Lower leg skin (tissue), 3 donors: ENCODE measurements at regions not wholly inside any gene's neighbourhood (a gene's known extent, or its start where the extent isn't known, plus 50 kb on each side); places are given as distances from the start of the nearest gene placed in this dataset.

ENCODE experiments used
- CTCF ChIP-seq, 3 donors: fragments of 450-650 bp; IDR thresholded peaks; one replicate each; pipeline ENCODE4 v1.5.1; 2016; ENCODE audit warnings: antibody characterized with exemption in 3 of 3, mild to moderate bottlenecking in 3 of 3, moderate library complexity in 2 of 3
- POLR2A ChIP-seq, 2 donors: fragments of 450-650 bp; IDR thresholded peaks; one replicate each; pipeline ENCODE4 v1.6.1; 2016 to 2017; ENCODE audit warnings: antibody characterized with exemption in 2 of 2, mild to moderate bottlenecking in 1 of 2, moderate library complexity in 1 of 2

GRCh38 chr2:105600037-105600442, 144.7 kb upstream of the NCK2 start:
- TF ChIP-seq POLR2A (IDR thresholded peaks at IDR 0.05) (no peak), CTCF (IDR thresholded peaks at IDR 0.05) (no peak)
